ENCODE measurements at regions not wholly inside any gene's neighbourhood (a gene's known extent, or its start where the extent isn't known, plus 50 kb on each side); places are given as distances from the start of the nearest gene placed in this dataset.

DNA sequence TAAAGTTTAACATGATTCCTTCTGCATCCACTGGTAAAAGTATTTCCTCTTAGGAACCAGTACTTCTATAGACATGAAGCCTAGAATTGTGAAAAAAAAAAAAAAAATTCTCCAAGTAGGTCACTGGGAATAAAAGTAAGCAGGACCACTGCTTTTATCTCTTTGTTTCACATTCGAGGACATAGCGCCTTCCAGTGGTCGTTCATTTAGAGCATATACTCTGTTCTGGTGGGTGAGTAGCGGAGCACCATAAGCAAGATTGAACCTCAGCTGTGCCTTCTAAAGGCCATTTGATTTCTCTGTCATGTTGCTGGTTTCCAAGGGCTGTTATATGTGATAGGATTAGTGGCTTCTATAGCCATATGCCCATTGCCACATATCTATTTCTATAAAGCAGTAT lies 393.1 kb downstream of the TMEM232 start:
- Histone ChIP-seq H3K4me1 (peaks cover 0 to 22% (median 12%) of the 10 kb centered on the region in 4 donors), H3K9me3 (no peaks in the 10 kb centered on the region), H3K36me3 (no peaks in the 10 kb centered on the region), H3K27ac (no peak overlapping the region), H3K4me3 (no peak overlapping the region), H3K27me3 (no peaks in the 10 kb centered on the region)
- DNase-seq, result no peak
- 66 to 80% methylated on average over 4 of the region's 4 CpGs for WGBS, 2 donors
- intact Hi-C loops (cut with DNase I), result no loop called here
- TF ChIP-seq POLR2AphosphoS5 (IDR thresholded peaks at IDR 0.05) (no peak), POLR2A (IDR thresholded peaks at IDR 0.05) (no peak), EP300 (IDR thresholded peaks at IDR 0.05) (no peak)
- TF ChIP-seq, protein P1, sequence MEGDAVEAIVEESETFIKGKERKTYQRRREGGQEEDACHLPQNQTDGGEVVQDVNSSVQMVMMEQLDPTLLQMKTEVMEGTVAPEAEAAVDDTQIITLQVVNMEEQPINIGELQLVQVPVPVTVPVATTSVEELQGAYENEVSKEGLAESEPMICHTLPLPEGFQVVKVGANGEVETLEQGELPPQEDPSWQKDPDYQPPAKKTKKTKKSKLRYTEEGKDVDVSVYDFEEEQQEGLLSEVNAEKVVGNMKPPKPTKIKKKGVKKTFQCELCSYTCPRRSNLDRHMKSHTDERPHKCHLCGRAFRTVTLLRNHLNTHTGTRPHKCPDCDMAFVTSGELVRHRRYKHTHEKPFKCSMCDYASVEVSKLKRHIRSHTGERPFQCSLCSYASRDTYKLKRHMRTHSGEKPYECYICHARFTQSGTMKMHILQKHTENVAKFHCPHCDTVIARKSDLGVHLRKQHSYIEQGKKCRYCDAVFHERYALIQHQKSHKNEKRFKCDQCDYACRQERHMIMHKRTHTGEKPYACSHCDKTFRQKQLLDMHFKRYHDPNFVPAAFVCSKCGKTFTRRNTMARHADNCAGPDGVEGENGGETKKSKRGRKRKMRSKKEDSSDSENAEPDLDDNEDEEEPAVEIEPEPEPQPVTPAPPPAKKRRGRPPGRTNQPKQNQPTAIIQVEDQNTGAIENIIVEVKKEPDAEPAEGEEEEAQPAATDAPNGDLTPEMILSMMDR (IDR thresholded peaks at IDR 0.05), result no peak

DNA sequence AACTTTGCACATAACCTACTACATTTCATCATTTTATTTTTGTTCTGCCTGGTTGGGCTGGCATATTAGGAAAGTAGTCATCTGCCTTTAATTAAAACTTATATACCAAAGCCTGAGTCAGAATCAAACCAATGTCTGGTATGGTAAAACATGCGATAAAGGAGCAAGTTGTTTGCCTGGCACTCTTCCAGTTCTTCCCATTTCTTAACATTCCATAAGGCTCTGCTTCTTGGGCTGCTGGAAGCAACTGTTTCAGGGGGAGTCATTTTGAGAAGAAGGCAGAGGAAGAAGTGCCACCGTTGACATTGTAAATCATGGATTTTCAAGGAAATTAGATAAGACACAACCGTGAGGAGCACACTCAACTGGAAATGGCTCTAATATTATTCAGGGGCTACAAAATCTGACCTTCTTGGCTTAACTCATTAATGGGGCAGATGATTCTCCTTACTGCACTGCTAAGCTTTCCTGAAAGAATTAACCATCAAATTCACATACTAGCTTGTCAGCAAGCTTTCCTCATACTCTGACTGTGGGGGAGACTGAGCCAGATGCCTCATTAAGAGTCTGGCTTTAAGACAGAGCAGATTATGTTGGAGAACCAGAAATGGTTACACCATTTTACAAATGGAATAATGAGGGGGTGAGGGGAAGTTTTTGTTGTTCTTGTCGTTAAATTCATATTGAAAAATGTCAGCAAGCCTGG lies 391.0 kb downstream of the TMEM232 start:
- Histone ChIP-seq H3K36me3 (no peaks in the 10 kb centered on the region), H3K27me3 (no peaks in the 10 kb centered on the region), H3K9me3 (no peaks in the 10 kb centered on the region), H3K4me3 (no peak overlapping the region), H3K4me1 (peaks cover 0 to 36% (median 27%) of the 10 kb centered on the region in 4 donors), H3K27ac (no peak overlapping the region)
- 53 to 57% methylated on average over 4 of the region's 4 CpGs for WGBS, 2 donors
- TF ChIP-seq EP300 (IDR thresholded peaks at IDR 0.05), result no peak
- TF ChIP-seq, protein P1 (IDR thresholded peaks at IDR 0.05), result no peak
- no peak for TF ChIP-seq POLR2A (IDR thresholded peaks at IDR 0.05)
- TF ChIP-seq POLR2AphosphoS5 (IDR thresholded peaks at IDR 0.05), result no peak
- DNase-seq, result no peak
- intact Hi-C loops (cut with DNase I), result no loop called here

DNA sequence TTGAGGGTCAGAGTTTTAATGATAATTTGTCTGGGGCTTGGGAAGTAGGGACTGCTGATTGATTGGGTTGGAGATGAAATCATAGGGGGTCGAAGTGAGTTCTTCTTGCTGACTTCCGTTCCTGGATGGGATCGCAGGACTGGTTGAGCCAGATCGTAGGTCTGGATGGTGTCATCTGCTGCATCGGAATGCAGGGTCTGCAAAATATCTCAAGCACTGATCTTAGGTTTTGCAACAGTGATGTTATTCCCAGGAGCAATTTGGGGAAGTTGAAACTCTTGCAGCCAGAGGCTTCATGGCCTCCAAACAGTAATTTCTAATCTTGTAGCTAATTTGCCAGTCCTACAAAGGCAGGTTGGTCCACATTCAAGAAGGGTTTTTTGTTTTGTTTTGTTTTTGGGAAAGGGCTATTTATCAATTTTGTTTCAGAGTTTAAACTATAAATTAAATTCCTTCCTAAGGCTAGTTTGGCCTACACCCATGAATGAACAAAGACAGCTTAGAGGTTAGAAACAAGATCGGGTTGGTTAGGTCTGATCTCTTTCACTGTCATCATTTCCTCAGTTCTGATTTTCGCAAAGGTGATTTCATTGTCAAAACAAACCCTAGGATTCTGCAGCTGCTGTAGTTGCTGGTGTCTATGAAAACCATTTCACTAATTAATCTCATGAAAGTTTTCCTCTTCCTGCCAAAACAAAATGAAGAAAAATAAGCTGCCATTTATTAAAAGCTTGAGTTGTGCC lies 388.0 kb downstream of the TMEM232 start:
- no peak for DNase-seq
- intact Hi-C loops (cut with DNase I), result no loop called here
- Histone ChIP-seq H3K27me3 (no peaks in the 10 kb centered on the region), H3K27ac (peak overlapping the region in 2 of 4 donors; percentile 30 to 32), H3K4me1 (peaks cover 0 to 51% (median 35%) of the 10 kb centered on the region in 4 donors), H3K4me3 (no peak overlapping the region), H3K9me3 (no peaks in the 10 kb centered on the region), H3K36me3 (no peaks in the 10 kb centered on the region)
- TF ChIP-seq EP300 (IDR thresholded peaks at IDR 0.05) (no peak), POLR2AphosphoS5 (IDR thresholded peaks at IDR 0.05) (peak in 3 of 4 donors; percentile 38 to 84 (median 78)), POLR2A (IDR thresholded peaks at IDR 0.05) (no peak)
- TF ChIP-seq, protein P1 (IDR thresholded peaks at IDR 0.05), result no peak
- 76 to 79% methylated on average over 7 of the region's 7 CpGs for WGBS, 2 donors

DNA sequence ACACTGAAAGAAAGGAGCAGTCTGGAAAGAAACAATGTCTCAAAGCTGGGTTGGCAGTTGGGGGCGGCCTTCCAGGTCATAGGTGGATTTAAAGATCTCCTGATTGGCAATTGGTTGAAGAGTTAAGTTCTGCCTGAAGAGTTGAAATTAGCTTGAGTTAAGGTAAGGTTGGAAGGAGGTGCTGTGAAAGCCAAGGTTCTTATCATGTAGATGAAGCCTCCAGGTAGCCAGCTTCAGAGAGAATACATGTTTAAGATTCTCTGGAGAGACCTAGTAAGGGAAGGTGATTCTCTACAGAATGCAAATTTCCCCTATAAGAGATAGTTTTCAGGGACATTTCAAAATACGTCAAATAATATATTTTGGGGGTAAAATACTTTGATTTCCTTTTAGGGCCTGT lies 387.1 kb downstream of the TMEM232 start:
- Histone ChIP-seq H3K36me3 (no peaks in the 10 kb centered on the region), H3K9me3 (no peaks in the 10 kb centered on the region), H3K27me3 (no peaks in the 10 kb centered on the region), H3K4me3 (no peak overlapping the region), H3K4me1 (peaks cover 0 to 51% (median 35%) of the 10 kb centered on the region in 4 donors), H3K27ac (peak overlapping the region in 1 of 4 donors; percentile 30)
- 92 to 96% methylated on average over 2 of the region's 2 CpGs for WGBS, 2 donors
- intact Hi-C loops (cut with DNase I), result no loop called here
- TF ChIP-seq EP300 (IDR thresholded peaks at IDR 0.05) (no peak), POLR2A (IDR thresholded peaks at IDR 0.05) (no peak), POLR2AphosphoS5 (IDR thresholded peaks at IDR 0.05) (no peak)
- TF ChIP-seq, protein P1 (IDR thresholded peaks at IDR 0.05), result no peak
- DNase-seq, result no peak
